Osteocyte (in vitro differentiated cells): ENCODE measurements at regions not wholly inside any gene's neighbourhood (a gene's known extent, or its start where the extent isn't known, plus 50 kb on each side); places are given as distances from the start of the nearest gene placed in this dataset.
"Not testable (repeated sequence)": the region's sequence is repeated elsewhere in the genome, so short reads cannot be mapped to it uniquely, and the experiment has no call there.

ENCODE experiments used
- DNase-seq: peaks from one replicate; pipeline ENCODE4 v3.0.0; 2021; ENCODE audit warnings: mixed read lengths; ENCODE audit not compliant: unreplicated experiment; ENCODE audit errors: extremely low spot score
- H3K27ac Mint-ChIP-seq: one replicate; pipeline ENCODE4 v1.8.0; 2021; ENCODE audit warnings: mild to moderate bottlenecking, mixed read lengths; ENCODE audit not compliant: unreplicated experiment
- H3K27me3 Mint-ChIP-seq: one replicate; pipeline ENCODE4 v1.8.0; 2021; ENCODE audit warnings: mixed read lengths; ENCODE audit not compliant: unreplicated experiment
- H3K36me3 Mint-ChIP-seq: one replicate; pipeline ENCODE4 v1.8.0; 2021; ENCODE audit warnings: mixed read lengths; ENCODE audit not compliant: unreplicated experiment
- H3K4me1 Mint-ChIP-seq: one replicate; pipeline ENCODE4 v1.8.0; 2021; ENCODE audit warnings: mixed read lengths; ENCODE audit not compliant: unreplicated experiment
- H3K4me3 Mint-ChIP-seq: one replicate; pipeline ENCODE4 v1.8.0; 2021; ENCODE audit warnings: mild to moderate bottlenecking, moderate library complexity, mixed read lengths; ENCODE audit not compliant: unreplicated experiment
- H3K9me3 Mint-ChIP-seq: one replicate; pipeline ENCODE4 v1.8.0; 2021; ENCODE audit warnings: mixed read lengths; ENCODE audit not compliant: unreplicated experiment
- TF ChIP-seq, protein P1 (sequence below): fragments of 200-600 bp; sonication (generic); IDR thresholded peaks from 2 replicates; pipeline ENCODE4 v1.5.0; 2021; ENCODE audit warnings: antibody characterized with exemption, mild to moderate bottlenecking, moderate library complexity

DNA sequence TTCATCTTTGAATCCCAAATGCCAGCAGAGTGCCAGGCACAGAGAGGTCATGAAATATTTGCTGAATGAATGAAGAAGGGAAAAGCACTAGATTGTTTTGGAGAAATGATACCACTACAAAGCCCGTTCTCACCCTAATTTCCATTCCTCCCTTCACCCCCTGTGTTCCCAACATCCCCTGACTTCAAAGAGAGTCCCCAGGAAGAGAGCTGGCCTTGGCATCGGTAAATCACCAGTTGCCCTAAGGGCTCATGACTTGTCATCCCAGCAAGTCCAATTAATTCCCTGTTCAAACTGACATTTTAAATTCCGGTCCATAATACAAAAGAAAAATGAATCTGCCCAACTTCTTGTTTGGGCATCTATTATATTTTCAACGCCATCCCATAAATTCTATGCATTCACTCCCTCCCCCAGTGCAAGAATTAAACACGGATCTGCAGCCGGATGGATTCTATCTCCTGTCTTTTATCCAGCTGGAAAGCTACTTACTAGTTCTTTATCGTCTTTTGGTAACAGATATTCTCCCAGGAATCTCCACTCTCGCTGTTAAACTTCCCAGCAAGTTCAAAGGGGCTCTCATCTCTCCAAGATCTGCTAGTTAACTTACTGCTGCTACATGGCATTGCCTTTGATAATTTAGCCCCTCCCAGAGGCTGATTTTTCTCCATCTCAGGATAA is 63.9 kb upstream of the TSC22D2 start:
- Mint-ChIP-seq H3K4me3 (no peak overlapping the region), H3K27ac (peak overlapping the region; percentile 45), H3K4me1 (peaks cover 64% of the 10 kb centered on the region), H3K36me3 (no peaks in the 10 kb centered on the region), H3K9me3 (no peaks in the 10 kb centered on the region), H3K27me3 (no peaks in the 10 kb centered on the region)
- DNase-seq, result no peak
- TF ChIP-seq, protein P1, sequence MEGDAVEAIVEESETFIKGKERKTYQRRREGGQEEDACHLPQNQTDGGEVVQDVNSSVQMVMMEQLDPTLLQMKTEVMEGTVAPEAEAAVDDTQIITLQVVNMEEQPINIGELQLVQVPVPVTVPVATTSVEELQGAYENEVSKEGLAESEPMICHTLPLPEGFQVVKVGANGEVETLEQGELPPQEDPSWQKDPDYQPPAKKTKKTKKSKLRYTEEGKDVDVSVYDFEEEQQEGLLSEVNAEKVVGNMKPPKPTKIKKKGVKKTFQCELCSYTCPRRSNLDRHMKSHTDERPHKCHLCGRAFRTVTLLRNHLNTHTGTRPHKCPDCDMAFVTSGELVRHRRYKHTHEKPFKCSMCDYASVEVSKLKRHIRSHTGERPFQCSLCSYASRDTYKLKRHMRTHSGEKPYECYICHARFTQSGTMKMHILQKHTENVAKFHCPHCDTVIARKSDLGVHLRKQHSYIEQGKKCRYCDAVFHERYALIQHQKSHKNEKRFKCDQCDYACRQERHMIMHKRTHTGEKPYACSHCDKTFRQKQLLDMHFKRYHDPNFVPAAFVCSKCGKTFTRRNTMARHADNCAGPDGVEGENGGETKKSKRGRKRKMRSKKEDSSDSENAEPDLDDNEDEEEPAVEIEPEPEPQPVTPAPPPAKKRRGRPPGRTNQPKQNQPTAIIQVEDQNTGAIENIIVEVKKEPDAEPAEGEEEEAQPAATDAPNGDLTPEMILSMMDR, result no peak

DNA sequence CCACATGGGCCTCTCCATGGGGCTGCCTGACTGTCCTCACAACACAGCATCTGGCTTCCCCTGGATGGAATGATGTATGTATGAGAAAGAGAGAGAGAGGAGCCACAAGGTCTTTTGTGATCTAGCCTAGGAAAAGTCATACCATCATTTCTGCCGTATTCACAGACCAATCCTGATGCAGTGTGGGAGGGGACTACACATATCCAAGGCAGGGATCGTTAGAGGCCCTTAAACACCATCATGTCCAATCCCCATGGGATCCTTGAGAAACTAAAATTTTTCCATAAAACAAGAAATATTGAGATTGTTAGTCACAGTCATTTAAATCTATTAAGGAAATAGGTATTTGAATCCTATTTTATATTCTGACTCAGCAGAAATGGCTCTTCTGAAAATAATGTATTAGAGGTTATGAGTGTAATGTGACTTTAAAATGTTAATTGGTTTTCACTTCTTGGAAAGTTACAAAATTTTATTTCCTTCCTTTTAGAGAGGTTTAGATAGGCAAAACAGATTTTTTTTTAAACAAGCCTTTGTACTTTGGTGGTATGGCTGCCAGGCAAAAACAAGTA is 65.1 kb upstream of the TSC22D2 start:
- H3K36me3 Mint-ChIP-seq, result peaks cover 3% of the 10 kb centered on the region
- no peaks in the 10 kb centered on the region for H3K27me3 Mint-ChIP-seq
- H3K27ac Mint-ChIP-seq, result no peak overlapping the region
- no peak overlapping the region for H3K4me3 Mint-ChIP-seq
- peaks cover 52% of the 10 kb centered on the region for H3K4me1 Mint-ChIP-seq
- TF ChIP-seq, protein P1, result no peak
- no peak for DNase-seq
- H3K9me3 Mint-ChIP-seq, result peaks cover 9% of the 10 kb centered on the region

DNA sequence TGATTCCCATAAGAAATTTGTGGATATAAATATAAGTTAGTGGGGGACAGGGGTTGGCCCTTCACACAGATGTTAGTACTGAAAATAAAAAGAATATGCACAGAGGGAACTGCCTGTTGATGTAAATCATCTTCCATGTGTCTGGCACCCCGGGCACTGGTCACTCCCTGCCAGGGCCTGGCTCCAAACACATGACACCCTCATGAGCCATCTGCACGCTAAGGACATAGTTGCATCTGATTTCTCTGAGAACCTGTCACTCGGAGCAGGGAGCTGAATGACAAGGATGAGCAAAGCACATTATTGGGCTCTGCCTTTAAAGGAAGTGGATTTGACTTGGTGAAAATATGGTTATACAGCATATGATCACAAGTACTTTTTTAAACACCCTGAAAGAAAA is 66.2 kb upstream of the TSC22D2 start:
- peaks cover 14% of the 10 kb centered on the region for H3K9me3 Mint-ChIP-seq

DNA sequence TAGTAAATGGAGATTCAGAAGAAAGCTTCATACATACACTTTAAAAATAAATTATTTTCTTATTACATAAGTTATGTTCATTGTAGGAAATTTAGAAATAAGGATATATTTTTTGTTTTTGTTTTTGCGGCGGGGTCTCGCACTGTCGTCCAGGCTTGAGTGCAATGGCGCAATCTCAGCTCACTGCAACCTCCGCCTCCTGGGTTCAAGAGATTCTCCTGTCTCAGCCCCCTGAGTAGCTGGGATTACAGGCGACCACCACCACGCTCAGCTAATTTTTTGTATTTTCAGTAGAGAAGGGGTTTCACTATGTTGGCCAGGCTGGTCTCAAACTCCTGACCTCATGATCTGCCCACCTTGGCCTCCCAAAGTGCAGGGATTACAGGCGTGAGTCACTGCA is 71.7 kb upstream of the TSC22D2 start:
- H3K27ac Mint-ChIP-seq, result not testable (repeated sequence)

More for the DNA sequence above, 66.2 kb upstream of the TSC22D2 start:
- Mint-ChIP-seq H3K27me3 (no peaks in the 10 kb centered on the region), H3K36me3 (peaks cover 6% of the 10 kb centered on the region), H3K4me3 (no peak overlapping the region), H3K27ac (no peak overlapping the region), H3K4me1 (peaks cover 44% of the 10 kb centered on the region)
- DNase-seq, result no peak
- TF ChIP-seq, protein P1, result no peak

DNA sequence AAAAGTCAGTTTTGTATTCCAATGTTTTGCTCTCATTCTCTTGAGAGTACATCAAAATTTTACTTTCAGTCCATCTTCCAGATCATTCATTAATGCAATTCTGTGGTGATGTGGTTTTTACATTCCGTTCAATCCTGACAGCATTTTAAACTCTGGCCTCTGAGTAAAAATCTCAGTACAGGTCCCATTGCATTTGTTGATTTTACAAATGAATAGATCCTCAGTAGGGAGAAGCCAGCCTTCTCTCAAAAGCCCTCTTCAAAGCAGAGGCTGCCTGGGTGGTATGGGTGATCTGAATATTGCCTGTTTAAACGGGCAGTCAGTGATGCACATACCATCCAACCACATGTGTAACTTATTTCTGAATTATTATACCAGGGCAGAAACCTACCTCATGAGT is 72.5 kb upstream of the TSC22D2 start:
- Mint-ChIP-seq H3K27me3 (no peaks in the 10 kb centered on the region), H3K9me3 (peaks cover 14% of the 10 kb centered on the region), H3K4me3 (no peak overlapping the region), H3K4me1 (peaks cover 15% of the 10 kb centered on the region), H3K36me3 (peaks cover 6% of the 10 kb centered on the region), H3K27ac (peak overlapping the region; percentile 3)
- DNase-seq, result no peak
- TF ChIP-seq, protein P1, result no peak

More for the DNA sequence above, 71.7 kb upstream of the TSC22D2 start:
- not testable (repeated sequence) for H3K4me3 Mint-ChIP-seq, DNase-seq, H3K27me3 Mint-ChIP-seq, H3K36me3 Mint-ChIP-seq
- Mint-ChIP-seq H3K4me1 (peaks cover 15% of the 10 kb centered on the region), H3K9me3 (peaks cover 14% of the 10 kb centered on the region)
